PC-9 (cell line): ENCODE measurements at regions not wholly inside any gene's neighbourhood (a gene's known extent, or its start where the extent isn't known, plus 50 kb on each side); places are given as distances from the start of the nearest gene placed in this dataset.
"Not testable (repeated sequence)": the region's sequence is repeated elsewhere in the genome, so short reads cannot be mapped to it uniquely, and the experiment has no call there.

Experiments used
- BruUV-seq: library from RNA; stranded (reverse); fragments of 400-500 nt; replicated peaks from 2 replicates; lab custom pipeline; 2021; lab: Mats Ljungman, UMichigan
- CTCF ChIA-PET: fragments of 300-600 bp; sonication (Branson Sonifier 250); formaldehyde crosslinking; loops from one replicate; lab custom pipeline; 2022; ENCODE audit warnings: antibody characterized with exemption; lab: Charles Lee
- POLR2A ChIA-PET: fragments of 300-600 bp; sonication (Branson Sonifier 250); formaldehyde crosslinking; loops from one replicate; lab custom pipeline; 2022; ENCODE audit warnings: antibody characterized with exemption; ENCODE audit not compliant: unreplicated experiment; lab: Charles Lee
- DNase-seq, 2 experiments: peaks; one replicate each; pipeline versions ENCODE4 v3.0.0 to v3.0.0-alpha.2; 2015 to 2022; ENCODE audit warnings: mixed read lengths in 1 of 2
- H2AFZ ChIP-seq: fragments of 200-600 bp; sonication (generic); 2 replicates; pipeline ENCODE4 v1.8.1; 2017; ENCODE audit warnings: antibody characterized with exemption
- H3F3A ChIP-seq: fragments of 200-600 bp; sonication (generic); 2 replicates; pipeline ENCODE4 v1.8.1; 2017; ENCODE audit warnings: antibody characterized with exemption, mild to moderate bottlenecking, low read depth; ENCODE audit not compliant: insufficient read depth
- H3K27ac ChIP-seq: fragments of 200-600 bp; sonication (generic); 2 replicates; pipeline ENCODE4 v1.6.1; 2016; ENCODE audit warnings: mixed run types
- H3K27me3 ChIP-seq: fragments of 200-600 bp; sonication (generic); 2 replicates; pipeline ENCODE4 v1.6.1; 2016; ENCODE audit warnings: low read depth, mixed run types; ENCODE audit not compliant: insufficient read depth
- H3K36me3 ChIP-seq: fragments of 200-600 bp; sonication (generic); 2 replicates; pipeline ENCODE4 v1.6.1; 2016; ENCODE audit warnings: low read depth, mixed run types
- H3K4me1 ChIP-seq: fragments of 200-600 bp; sonication (generic); replicated peaks from 2 replicates; pipeline ENCODE4 v1.6.1; 2016; ENCODE audit warnings: mixed run types; ENCODE audit not compliant: insufficient read depth
- H3K4me2 ChIP-seq: fragments of 200-600 bp; sonication (generic); 2 replicates; pipeline ENCODE4 v1.6.1; 2017; ENCODE audit warnings: mixed run types
- H3K4me3 ChIP-seq: fragments of 200-600 bp; sonication (generic); 2 replicates; pipeline ENCODE4 v1.6.1; 2016; ENCODE audit warnings: mixed run types
- H3K79me2 ChIP-seq: fragments of 200-600 bp; sonication (generic); 2 replicates; pipeline ENCODE4 v1.6.1; 2017; ENCODE audit warnings: low read depth, mixed run types
- H3K9me2 ChIP-seq: fragments of 200-600 bp; sonication (generic); 2 replicates; pipeline ENCODE4 v1.8.1; 2017; ENCODE audit warnings: mild to moderate bottlenecking; ENCODE audit not compliant: insufficient read depth
- H3K9me3 ChIP-seq: fragments of 200-600 bp; sonication (generic); 2 replicates; pipeline ENCODE4 v1.8.1; 2016; ENCODE audit warnings: low read depth; ENCODE audit not compliant: insufficient read depth
- H4K20me1 ChIP-seq: fragments of 200-600 bp; sonication (generic); 2 replicates; pipeline ENCODE4 v1.8.1; 2017; ENCODE audit not compliant: insufficient read depth
- CTCF ChIP-seq: fragments of 200-600 bp; sonication (generic); conservative IDR thresholded peaks from 2 replicates; pipeline ENCODE4 v1.6.1; 2017; ENCODE audit warnings: mixed run types, antibody characterized with exemption, mild to moderate bottlenecking, moderate library complexity
- EZH2 ChIP-seq: fragments of 200-600 bp; sonication (generic); IDR thresholded peaks from 2 replicates; pipeline ENCODE4 v1.8.0; 2017; ENCODE audit warnings: antibody characterized with exemption, low read depth
- intact Hi-C: fragments of 100-400 bp; cut with micrococcal nuclease; formaldehyde crosslinking; loops from one replicate; pipeline ENCODE4 v1.10.0; 2022; ENCODE audit not compliant: unreplicated experiment

GRCh38 chr6:82524031-82524430, 160.4 kb downstream of the TPBG start:
- DNase-seq = no peak
- CTCF ChIA-PET = no interaction called here
- Histone ChIP-seq H3K9me3 (no peaks in the 10 kb centered on the region), H3K27ac (no peak overlapping the region), H3K36me3 (no peaks in the 10 kb centered on the region), H3K79me2 (no peaks in the 10 kb centered on the region), H3K4me3 (no peak overlapping the region), H4K20me1 (no peaks in the 10 kb centered on the region), H3F3A (no peaks in the 10 kb centered on the region), H3K9me2 (no peaks in the 10 kb centered on the region), H3K27me3 (no peaks in the 10 kb centered on the region), H3K4me1 (no peaks in the 10 kb centered on the region), H2AFZ (no peak overlapping the region), H3K4me2 (no peak overlapping the region)
- no TSS peak for BruUV-seq
- TF ChIP-seq EZH2 (no peak), CTCF (no peak)
- intact Hi-C loops = no loop called here
- POLR2A ChIA-PET = no interaction called here

- BruUV-seq = no TSS peak
- ChIA-PET CTCF (no interaction called here), POLR2A (no interaction called here)
- H3K27ac ChIP-seq = no peak overlapping the region
- no peaks in the 10 kb centered on the region for H3K4me1 ChIP-seq
- no peaks in the 10 kb centered on the region for H3K27me3 ChIP-seq
- no peak overlapping the region for H3K4me2 ChIP-seq
- no peaks in the 10 kb centered on the region for H3K9me3 ChIP-seq
- H3K4me3 ChIP-seq = no peak overlapping the region
- no peaks in the 10 kb centered on the region for H4K20me1 ChIP-seq
- no peaks in the 10 kb centered on the region for H3K36me3 ChIP-seq
- no peaks in the 10 kb centered on the region for H3K9me2 ChIP-seq
- no peak for TF ChIP-seq CTCF
- no peak for TF ChIP-seq EZH2
- DNase-seq = no peak
- no peaks in the 10 kb centered on the region for H3K79me2 ChIP-seq
- H3F3A ChIP-seq = no peaks in the 10 kb centered on the region
- H2AFZ ChIP-seq = no peak overlapping the region
- intact Hi-C loops = no loop called here
These were observed 162.3 kb downstream of the TPBG start for GRCh38 chr6:82525775-82526495.

GRCh38 chr6:82529960-82530460, 166.4 kb downstream of the TPBG start:
- DNase-seq, BruUV-seq, CTCF ChIA-PET, POLR2A ChIA-PET, H3K4me1 ChIP-seq, H2AFZ ChIP-seq, H4K20me1 ChIP-seq, H3K4me3 ChIP-seq, H3K9me3 ChIP-seq, H3K4me2 ChIP-seq, H3K9me2 ChIP-seq, H3K27me3 ChIP-seq, H3K36me3 ChIP-seq, H3K79me2 ChIP-seq, H3K27ac ChIP-seq, H3F3A ChIP-seq: not testable (repeated sequence)
- intact Hi-C loops = loop anchor here (10.0 kb wide), 1 partner anchor 165 kb away; the partner anchor contains the start of gene TPBG
